NOMO-1 (cell line): ENCODE measurements at regions not wholly inside any gene's neighbourhood (a gene's known extent, or its start where the extent isn't known, plus 50 kb on each side); places are given as distances from the start of the nearest gene placed in this dataset.
"Not testable (repeated sequence)": the region's sequence is repeated elsewhere in the genome, so short reads cannot be mapped to it uniquely, and the experiment has no call there.

Source experiments
- DNase-seq, 2 experiments: peaks; one replicate each; lab custom pipeline; 2025; ENCODE audit not compliant: unreplicated experiment in 2 of 2; lab: John Stamatoyannopoulos, UW

DNA sequence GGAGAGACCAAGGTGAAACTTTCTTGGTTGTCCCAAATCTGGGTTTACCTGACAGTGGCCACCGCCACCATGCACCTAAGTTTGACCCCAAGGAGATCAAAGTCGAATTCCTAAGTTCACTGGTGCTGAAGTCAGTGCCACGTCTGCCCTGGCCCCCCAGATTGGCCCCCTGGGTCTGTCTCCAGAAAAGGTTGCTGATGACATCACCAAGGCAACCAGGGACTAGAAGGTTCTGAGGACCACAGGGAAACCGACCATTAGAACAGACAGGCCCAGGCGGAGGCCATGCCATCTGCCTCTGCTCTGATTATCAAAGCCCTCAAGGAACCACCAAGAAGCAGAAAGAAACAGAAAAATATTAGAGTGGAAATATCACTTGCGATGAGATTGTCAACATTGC, 91.2 kb downstream of the DLL1 start:
- DNase-seq: no peak

- DNase-seq: no peak
These were observed 92.6 kb downstream of the DLL1 start for GRCh38 chr6:170198298-170198697.

DNA sequence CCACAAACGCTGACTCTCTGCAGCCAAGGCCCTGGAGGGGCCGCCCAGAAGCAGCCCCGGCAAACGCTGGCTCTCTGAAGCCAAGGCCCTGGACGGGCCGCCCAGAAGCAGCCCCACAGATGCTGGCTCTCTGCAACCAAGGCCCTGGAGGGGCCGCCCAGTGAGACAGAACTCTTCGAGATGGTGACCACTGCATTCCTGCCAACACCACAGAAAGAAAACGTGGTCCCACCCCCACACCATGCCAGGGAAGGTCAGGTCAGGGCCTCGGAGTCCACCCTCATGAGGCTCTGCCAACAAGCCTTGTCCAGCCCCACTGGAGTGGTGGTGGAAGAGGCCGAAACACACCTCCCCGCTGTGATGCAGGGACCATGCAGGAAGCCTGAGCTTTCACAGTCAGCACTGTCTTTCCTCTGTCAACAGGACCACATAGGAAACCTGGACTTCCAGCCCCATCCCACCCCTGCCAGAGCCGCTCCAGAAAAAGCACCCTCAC, 97.5 kb downstream of the DLL1 start:
- DNase-seq: no peak

DNA sequence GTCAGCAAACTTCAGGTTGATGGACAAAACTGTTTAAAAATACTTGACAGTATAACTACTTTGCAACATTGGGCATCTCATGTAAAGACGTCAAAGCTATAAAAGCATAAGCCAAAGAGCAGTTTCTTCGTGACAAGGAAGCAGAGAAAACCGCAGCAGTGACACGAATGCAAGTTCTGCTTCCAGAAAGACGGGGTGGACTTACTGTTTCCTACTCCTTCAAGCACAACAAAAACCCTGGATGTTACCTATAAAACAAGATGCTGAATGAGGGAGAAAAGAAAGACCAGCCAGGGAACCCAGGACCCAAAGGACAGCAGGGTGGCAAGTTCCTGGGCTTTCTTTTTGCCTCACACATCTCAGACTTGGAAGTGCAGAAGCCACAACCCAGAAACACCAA, 98.0 kb downstream of the DLL1 start:
- peak in 1 of 2 experiments; percentile 50 for DNase-seq

- not testable (repeated sequence) for DNase-seq
These were observed 98.8 kb downstream of the DLL1 start for GRCh38 chr6:170192101-170192500.

DNA sequence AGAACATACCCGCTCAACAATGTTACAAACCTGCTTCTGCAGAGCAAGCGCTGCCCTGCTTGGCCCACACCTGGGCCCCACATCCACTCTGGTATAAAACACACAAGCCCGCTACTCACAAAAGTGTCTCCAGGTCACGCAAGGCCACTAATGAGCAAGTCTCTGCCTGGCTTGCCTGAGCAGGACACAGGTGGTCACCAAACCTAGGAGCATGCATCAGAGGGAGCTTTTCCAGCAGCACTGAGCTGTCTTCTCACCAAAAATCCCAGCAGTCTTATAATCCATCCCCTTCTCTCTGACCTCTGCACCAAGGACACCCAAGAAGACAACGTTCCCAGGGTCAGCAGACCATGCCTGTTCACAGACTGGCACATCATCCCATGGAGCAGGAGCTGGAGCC, 100.8 kb downstream of the DLL1 start:
- no peak for DNase-seq

DNA sequence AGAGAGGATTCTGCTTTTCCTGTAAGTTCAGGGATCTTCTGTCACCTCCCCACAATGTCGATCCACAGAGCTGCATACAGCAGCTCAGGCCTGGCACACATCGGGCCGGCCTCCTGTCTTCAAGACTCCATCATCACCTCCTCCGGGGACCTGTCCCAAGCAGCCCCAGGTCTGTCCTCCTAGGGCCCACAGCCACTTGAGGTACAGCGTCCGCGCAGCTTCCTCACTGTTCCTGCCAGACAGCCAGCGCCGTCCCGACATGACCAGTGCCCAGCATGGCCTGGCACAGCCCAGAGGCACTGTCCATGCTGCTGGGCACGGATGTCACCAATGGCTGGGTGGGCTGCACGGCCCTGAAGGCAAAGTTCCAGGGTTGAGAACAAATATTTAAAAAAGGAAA, 101.6 kb downstream of the DLL1 start:
- no peak for DNase-seq

- DNase-seq: no peak
These were observed 102.3 kb downstream of the DLL1 start for GRCh38 chr6:170188571-170189001.

GRCh38 chr6:170187669-170188566, 103.0 kb downstream of the DLL1 start:
- DNase-seq: no peak

- DNase-seq: no peak
These were observed 103.8 kb downstream of the DLL1 start for GRCh38 chr6:170186941-170187668.

DNA sequence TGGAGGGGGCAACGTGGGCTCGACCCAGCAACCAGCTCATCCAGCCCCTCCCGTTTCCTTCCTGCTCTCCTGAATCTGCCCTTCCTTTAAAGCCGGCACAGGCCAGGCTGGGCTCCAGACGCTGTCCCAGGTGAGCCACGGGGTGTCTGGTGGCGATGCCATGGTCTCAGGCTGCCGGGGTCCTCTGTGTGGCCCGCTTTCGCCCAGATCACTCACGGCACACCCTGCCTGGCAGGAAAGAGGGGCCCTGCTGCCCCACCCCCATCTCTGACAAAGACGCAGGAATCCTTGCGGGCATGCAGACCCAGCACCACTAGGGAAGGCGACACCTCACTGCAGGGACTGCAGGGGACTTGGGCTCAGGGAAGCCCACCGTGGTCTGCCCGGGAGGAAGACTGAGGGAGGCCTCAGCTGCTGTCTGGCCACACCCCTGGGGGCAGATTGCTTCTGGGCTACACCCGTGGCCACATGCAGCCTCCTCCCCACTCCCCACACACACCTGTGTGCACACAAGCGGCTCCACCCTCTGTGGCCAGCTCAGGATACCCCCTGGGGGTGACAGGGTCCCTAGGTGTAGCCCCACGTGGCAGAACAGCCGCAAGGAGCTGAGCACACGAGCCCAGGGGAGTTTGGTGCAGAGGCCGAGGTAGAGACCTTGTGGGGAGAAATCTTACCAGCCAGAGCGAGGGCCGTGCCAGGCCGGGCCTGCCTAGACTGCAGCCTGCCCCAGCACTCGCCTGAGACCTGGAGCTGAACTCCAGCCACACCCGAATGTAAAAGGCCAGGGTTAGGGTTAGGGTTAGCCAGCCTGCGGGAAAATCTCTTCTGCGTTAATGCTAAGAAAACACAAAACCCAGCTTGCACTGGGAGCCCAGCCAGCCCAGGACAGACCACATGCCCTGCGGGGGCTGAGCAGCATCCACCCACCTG, 104.6 kb downstream of the DLL1 start:
- no peak for DNase-seq

GRCh38 chr6:170185175-170185978, 105.5 kb downstream of the DLL1 start:
- no peak for DNase-seq

- no peak for DNase-seq
These were observed 106.6 kb downstream of the DLL1 start for GRCh38 chr6:170184316-170184715.

DNA sequence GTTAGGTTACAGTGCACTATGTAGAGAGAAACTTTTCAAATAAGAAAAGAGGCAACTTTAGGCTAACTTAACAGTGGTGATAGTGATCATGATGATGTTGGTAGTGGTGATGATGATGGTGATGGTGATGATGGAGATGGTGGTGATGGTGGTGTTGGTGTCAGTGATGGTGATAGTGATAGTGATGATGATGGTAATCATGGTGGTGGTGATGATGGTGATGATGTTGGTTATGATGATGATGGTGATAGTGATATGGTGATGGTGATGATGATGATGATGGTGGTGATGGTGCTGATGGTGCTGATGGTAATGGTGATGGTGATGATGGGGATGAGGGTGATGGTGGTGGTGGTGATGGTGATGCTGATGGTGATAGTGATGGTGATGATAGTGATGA, 107.4 kb downstream of the DLL1 start:
- no peak for DNase-seq

GRCh38 chr6:170182781-170183120, 108.1 kb downstream of the DLL1 start:
- DNase-seq: no peak

DNA sequence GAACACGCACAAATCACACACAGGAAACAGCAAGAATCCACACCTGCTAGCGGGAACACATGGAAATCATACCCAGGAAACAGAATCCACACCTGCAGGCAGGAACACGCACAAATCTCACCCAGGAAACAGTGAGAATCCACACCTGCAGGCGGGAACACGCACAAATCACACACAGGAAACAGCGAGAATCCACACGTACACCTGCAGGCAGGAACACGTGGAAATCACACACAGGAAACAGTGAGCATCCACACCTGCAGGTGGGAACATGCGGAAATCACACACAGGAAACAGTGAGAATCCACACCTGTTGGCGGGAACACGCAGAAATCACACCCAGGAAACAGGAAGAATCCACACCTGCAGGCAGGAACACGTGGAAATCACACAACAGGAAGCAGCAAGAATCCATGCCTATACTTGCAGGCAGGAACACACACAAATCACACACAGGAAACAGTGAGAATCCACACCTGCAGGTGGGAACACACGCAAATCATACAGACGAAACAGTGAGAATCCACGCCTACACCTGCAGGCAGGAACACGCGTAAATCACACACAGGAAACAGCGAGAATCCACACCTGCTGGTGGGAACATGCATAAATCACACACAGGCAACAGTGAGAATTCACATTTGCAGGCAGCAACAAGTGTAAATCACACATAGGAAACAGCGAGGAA, 108.6 kb downstream of the DLL1 start:
- DNase-seq: no peak

DNA sequence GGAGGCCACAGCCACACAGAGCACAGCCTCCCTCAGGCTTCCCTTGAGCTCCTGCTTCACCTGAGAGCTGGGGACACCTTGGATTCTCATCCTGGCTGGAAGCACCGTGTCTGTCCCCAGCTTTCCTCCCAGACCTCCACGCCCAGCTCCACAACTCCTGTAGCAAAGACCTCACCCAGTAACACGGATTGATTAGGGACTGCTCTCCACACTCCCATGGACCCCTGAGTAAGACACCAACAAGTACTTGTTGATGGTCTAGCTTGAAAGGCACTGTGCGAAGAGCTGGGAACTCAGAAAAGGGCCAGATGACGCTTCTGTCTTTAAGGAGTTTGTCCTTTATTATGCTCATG, 109.6 kb downstream of the DLL1 start:
- no peak for DNase-seq

DNA sequence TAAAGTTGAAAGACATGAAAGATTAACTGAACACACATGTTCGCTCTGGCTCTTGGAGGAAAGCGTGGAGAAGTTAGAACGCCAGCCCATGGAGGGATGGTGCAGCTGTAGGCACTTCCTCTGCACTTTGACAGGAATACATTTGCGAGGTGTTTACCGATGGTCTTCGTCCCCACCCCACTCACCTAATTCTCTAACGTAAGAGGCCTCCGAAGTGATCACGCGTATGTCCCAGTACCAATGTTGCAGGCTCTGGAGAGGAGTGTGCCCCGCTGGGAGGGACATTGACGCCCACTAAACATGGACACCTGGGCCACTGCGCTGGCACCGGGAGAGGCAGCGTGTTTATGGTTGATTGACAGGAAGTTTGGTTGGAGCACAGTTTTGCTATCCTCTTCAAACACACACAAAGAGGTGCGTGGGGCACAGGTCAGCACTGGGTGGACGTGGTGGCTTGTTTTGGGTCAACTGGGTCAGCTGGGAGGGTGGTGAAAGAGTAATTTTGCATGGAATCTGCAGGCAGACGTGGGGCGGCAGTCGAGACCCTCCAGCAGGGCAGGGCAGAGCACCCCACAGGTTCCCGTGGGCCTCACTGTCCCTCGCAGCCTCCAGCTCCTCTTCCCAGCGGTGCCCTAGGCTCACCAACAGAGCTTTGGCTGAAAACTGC, 110.1 kb downstream of the DLL1 start:
- no peak for DNase-seq
